Thyroid gland (tissue), 4 donors: ENCODE measurements at regions not wholly inside any gene's neighbourhood (a gene's known extent, or its start where the extent isn't known, plus 50 kb on each side); places are given as distances from the start of the nearest gene placed in this dataset.

ENCODE experiments used
- DNase-seq, 2 donors: peaks; one replicate each; pipeline ENCODE4 v3.0.0-alpha.2; 2019
- H3K27ac ChIP-seq, 3 donors: fragments of 200-600 bp; sonication (generic); 1 replicate in 2 of 3; 2 replicates in 1 of 3; pipeline ENCODE4 v1.5.1; 2016 to 2019; ENCODE audit warnings: mild to moderate bottlenecking in 1 of 3, moderate library complexity in 1 of 3
- H3K27me3 ChIP-seq: fragments of 200-600 bp; sonication (generic); one replicate; pipeline ENCODE4 v1.5.1; 2019
- H3K36me3 ChIP-seq, 2 donors: fragments of 200-600 bp; sonication (generic); one replicate each; pipeline ENCODE4 v1.5.1; 2016 to 2019
- H3K4me1 ChIP-seq, 2 donors: fragments of 200-600 bp; sonication (generic); one replicate each; pipeline ENCODE4 v1.5.1; 2017 to 2019
- H3K4me3 ChIP-seq, 3 donors: fragments of 200-600 bp; sonication (generic); replicated peaks in 1 of 3; 1 replicate in 2 of 3; 2 replicates in 1 of 3; pipeline ENCODE4 v1.5.1; 2016; ENCODE audit warnings: mild to moderate bottlenecking in 1 of 3
- H3K9me3 ChIP-seq: fragments of 200-600 bp; sonication (generic); one replicate; pipeline ENCODE4 v1.5.1; 2017
- CTCF ChIP-seq, 6 experiments: fragments of 200-600 bp in 3 of 6; fragments of 450-650 bp in 3 of 6; sonication (generic) in 3 of 6; IDR thresholded peaks; one replicate each; pipeline ENCODE4 v1.5.1; 2016 to 2019; ENCODE audit warnings: antibody characterized with exemption in 6 of 6, mild to moderate bottlenecking in 2 of 6, inconsistent platforms in 1 of 6, moderate library complexity in 1 of 6
- POLR2A ChIP-seq, 2 donors: fragments of 450-650 bp; IDR thresholded peaks; one replicate each; pipeline ENCODE4 v1.6.1; 2017; ENCODE audit warnings: antibody characterized with exemption in 2 of 2, mild to moderate bottlenecking in 2 of 2, moderate library complexity in 1 of 2
- WGBS, 2 donors: methylation state at CpG; one replicate each; pipeline ENCODE4 v1.1.5; 2017; 5-methylcytosine and 5-hydroxymethylcytosine counted together
- intact Hi-C: fragments of 100-400 bp; cut with DNase I; formaldehyde crosslinking; loops from one replicate; pipeline ENCODE4 v1.15.1; 2023

- no peaks in the 10 kb centered on the region for H3K36me3 ChIP-seq
- DNase-seq: no peak
- TF ChIP-seq CTCF (IDR thresholded peaks at IDR 0.05) (no peak), POLR2A (IDR thresholded peaks at IDR 0.05) (no peak)
- intact Hi-C loops: no loop called here
- 48 to 57% methylated on average over 4 of the region's 4 CpGs for WGBS, 2 donors
- no peak overlapping the region for H3K27ac ChIP-seq
- H3K9me3 ChIP-seq: no peaks in the 10 kb centered on the region
- no peaks in the 10 kb centered on the region for H3K27me3 ChIP-seq
- H3K4me3 ChIP-seq: no peak overlapping the region
- H3K4me1 ChIP-seq: no peaks in the 10 kb centered on the region
These were observed 101.3 kb upstream of the USP24 start for GRCh38 chr1:55316502-55316901.

- WGBS, 2 donors: 92 to 93% methylated on average over 1 of the region's 1 CpG
- intact Hi-C loops: no loop called here
- Histone ChIP-seq H3K4me3 (no peak overlapping the region), H3K9me3 (no peaks in the 10 kb centered on the region), H3K36me3 (no peaks in the 10 kb centered on the region), H3K27me3 (no peaks in the 10 kb centered on the region), H3K27ac (no peak overlapping the region), H3K4me1 (no peaks in the 10 kb centered on the region)
- TF ChIP-seq POLR2A (IDR thresholded peaks at IDR 0.05) (no peak), CTCF (IDR thresholded peaks at IDR 0.05) (no peak)
- no peak for DNase-seq
These were observed 100.4 kb upstream of the USP24 start for GRCh38 chr1:55315552-55315951.

GRCh38 chr1:55314740-55315139 is 99.6 kb upstream of the USP24 start:
- Histone ChIP-seq H3K27me3 (no peaks in the 10 kb centered on the region), H3K27ac (no peak overlapping the region), H3K9me3 (no peaks in the 10 kb centered on the region), H3K4me1 (no peaks in the 10 kb centered on the region), H3K36me3 (no peaks in the 10 kb centered on the region), H3K4me3 (no peak overlapping the region)
- intact Hi-C loops: no loop called here
- TF ChIP-seq CTCF (IDR thresholded peaks at IDR 0.05): no peak
- no peak for TF ChIP-seq POLR2A (IDR thresholded peaks at IDR 0.05)
- no peak for DNase-seq
- WGBS, 2 donors: 87 to 92% methylated on average over 4 of the region's 4 CpGs

- 74 to 80% methylated on average over 5 of the region's 5 CpGs for WGBS, 2 donors
- Histone ChIP-seq H3K4me1 (no peaks in the 10 kb centered on the region), H3K27me3 (no peaks in the 10 kb centered on the region), H3K27ac (no peak overlapping the region), H3K9me3 (no peaks in the 10 kb centered on the region), H3K36me3 (no peaks in the 10 kb centered on the region), H3K4me3 (no peak overlapping the region)
- intact Hi-C loops: no loop called here
- TF ChIP-seq CTCF (IDR thresholded peaks at IDR 0.05) (no peak), POLR2A (IDR thresholded peaks at IDR 0.05) (no peak)
- DNase-seq: no peak
These were observed 98.7 kb upstream of the USP24 start for GRCh38 chr1:55313903-55314302.

GRCh38 chr1:55311979-55312378 is 96.8 kb upstream of the USP24 start:
- 94 to 95% methylated on average over 4 of the region's 4 CpGs for WGBS, 2 donors
- TF ChIP-seq CTCF (IDR thresholded peaks at IDR 0.05): no peak
- no peak for TF ChIP-seq POLR2A (IDR thresholded peaks at IDR 0.05)

More at GRCh38 chr1:55311979-55312378, 96.8 kb upstream of the USP24 start:
- intact Hi-C loops: no loop called here
- Histone ChIP-seq H3K27me3 (no peaks in the 10 kb centered on the region), H3K4me3 (no peak overlapping the region), H3K9me3 (no peaks in the 10 kb centered on the region), H3K36me3 (no peaks in the 10 kb centered on the region), H3K27ac (no peak overlapping the region), H3K4me1 (no peaks in the 10 kb centered on the region)
- DNase-seq: no peak
